ENCODE measurements at regions not wholly inside any gene's neighbourhood (a gene's known extent, or its start where the extent isn't known, plus 50 kb on each side); places are given as distances from the start of the nearest gene placed in this dataset.
"Not testable (repeated sequence)": the region's sequence is repeated elsewhere in the genome, so short reads cannot be mapped to it uniquely, and the experiment has no call there.

DNA sequence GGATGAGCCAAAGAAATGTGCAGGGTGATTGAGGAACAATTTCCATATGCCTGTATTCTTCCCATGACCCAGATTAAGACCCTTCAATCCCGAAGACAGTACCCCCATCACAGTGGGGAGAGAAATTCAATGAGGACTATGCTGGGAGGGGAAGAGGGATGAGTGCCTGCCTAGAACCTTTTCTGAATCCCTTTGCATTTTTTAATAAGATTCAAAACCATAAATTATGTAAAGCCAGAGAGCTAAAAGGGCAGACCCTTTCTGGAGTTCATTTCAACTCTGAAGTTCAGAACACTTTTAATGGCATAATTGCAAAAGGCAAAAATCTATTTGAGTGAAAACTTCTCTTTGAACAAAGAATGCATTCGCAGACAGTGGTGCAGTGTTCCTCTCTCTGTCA, 529.5 kb downstream of the NTRK3 start:
- DNase-seq (ENCODE audit: low read depth in 3 of 3, low spot score in 2 of 3) = no peak

DNA sequence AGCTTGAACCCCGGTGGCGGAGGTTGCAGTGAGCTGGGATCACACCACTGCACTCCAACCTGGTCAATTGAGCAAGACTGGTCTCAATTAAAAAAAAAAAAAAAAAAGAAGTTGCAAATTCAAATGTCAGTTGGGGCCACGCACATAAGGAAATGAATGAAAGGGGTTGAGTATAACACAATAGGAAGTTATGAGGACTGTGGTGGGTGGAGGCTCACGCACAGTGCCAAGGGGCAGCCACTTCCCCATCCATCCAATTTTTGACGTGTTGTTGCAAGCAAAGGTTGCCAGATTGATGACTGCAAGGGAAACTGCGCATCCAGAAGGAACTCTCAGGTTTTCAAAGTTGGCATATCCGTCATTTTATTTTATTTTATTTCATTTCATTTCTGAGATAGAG, 532.2 kb downstream of the NTRK3 start:
- no peak for DNase-seq (ENCODE audit: low read depth in 3 of 3, low spot score in 2 of 3)

DNA sequence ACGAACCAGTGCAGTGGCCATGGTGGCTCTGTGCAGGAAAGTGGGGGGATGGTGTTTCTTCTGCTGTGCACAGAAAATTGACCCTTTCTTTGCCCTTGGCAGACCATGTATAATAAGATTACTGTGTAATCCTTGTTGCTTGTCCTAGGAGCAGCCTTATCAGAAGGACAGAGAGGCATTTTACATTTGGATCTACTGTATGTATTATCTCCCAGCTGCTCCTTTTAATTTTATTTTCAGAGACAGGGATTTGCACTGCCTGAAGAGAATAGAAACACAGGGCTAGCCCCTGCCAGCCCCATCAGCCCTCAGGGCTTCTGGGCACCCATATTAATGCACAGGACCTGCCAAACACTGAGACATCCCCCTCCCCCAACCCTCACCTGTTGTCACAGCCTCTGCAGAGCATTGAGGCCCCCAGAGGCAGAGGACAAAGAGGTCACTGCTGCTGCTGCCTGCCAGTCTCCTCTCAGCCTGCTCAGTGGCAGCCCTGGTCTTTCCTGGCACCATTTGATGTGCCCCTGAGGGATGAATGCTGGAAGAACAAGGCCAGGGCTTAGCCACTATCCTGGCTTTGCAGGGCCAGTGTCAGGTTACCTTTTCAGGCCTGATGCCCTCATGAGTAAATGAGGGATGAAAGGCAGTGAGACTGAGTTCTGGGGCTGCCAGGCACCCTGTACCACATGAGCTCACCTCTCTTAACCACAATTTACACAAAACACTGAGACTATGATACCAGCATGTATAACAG, 533.4 kb downstream of the NTRK3 start:
- DNase-seq (ENCODE audit: low read depth in 3 of 3, low spot score in 2 of 3) = no peak

DNA sequence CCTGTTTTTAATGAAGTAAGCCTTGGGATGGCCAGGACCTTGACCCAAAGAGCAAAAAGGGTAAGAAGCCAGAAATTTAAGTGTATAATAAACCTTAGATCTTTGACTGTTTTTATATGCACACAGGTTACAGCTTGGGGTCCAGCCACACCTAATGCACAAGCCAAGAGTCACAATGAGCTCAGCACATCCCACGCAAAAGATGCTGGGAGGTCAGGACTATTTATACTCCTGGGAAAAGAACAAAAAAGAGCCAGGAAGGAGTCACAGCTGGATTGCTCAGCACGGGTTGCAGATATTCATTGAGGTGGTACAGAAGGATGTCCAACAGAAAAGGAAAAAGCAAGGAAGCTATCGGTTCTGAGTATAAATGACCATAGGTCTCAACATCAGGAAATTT, 536.3 kb downstream of the NTRK3 start:
- no peak for DNase-seq (ENCODE audit: low read depth in 3 of 3, low spot score in 2 of 3)

DNA sequence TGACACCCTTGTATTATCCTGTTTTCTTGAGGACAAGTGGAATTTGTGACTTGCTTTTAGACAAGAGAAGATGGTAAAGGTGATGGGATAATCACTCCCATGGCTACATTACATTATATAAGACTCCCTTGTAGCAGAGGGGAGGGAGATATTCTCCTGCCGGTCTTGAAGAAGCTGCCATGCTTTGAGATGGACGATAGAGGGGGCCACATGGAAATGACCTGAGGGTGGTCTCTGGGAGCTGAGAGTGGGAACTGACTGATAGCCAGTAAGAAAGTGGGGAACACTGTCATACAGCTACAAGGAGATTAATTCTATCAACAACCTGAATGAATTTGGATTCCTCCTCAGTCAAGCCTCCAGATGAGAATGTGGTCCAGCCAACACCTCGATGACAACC, 540.1 kb downstream of the NTRK3 start:
- DNase-seq (ENCODE audit: low read depth in 3 of 3, low spot score in 2 of 3) = no peak

DNA sequence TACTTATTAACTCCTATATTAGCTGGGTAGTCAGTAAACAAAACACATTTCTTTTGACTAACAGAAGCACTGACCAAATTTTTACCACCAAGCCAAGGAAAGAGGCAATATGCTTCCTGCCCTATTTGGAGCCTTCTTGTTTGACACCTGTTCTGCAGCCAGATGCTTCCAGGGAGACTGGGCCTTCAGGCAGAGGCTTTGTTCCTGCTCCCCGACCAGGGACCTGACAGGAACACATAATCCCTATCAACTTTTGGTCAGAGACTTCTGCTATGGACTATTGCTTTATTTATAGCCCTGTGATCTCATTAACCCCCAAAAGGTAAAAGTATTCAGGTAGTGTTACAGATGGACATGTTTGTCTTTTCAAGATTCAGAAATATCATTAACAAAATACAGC, 541.3 kb downstream of the NTRK3 start:
- DNase-seq (ENCODE audit: low read depth in 3 of 3, low spot score in 2 of 3) = no peak

DNA sequence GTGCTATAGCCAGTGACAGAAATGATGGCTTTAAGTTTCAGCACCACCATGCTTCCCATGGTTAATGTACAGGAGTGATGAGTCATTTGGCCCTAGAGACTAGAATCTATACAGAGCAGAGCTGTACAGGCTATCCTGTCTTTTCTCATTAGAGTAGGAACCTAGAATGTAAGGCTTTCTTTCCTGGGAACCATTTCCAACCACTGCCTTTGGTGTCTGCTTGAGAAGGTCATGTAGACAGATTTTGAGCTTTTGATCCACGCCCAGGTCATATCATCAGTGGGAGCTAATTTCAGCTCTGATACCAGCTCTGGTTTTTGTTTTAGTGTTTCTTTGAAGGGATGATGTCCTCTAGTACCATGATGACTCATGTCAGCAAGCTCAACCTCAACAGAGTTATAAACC, 543.1 kb downstream of the NTRK3 start:
- no peak for DNase-seq (ENCODE audit: low read depth in 3 of 3, low spot score in 2 of 3)

DNA sequence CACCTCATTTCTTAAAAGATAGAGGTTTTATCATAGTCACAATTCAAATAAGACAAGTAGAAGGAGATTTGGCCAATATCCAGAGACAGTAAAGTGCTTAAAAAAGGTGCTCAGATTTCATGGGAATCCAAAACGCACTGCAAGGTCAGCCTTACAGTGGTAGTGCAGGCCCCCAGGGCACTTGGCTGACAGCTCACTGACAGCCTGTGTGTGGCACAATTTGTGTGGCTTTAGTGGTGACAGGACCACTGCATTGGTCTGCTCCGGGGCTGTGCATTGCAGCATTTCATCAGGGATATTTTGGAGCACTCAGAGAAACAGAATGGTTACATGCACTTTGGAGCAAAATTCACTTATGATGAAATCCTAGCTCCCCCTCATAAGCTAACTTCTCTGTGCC, 544.3 kb downstream of the NTRK3 start:
- DNase-seq (ENCODE audit: low read depth in 3 of 3, low spot score in 2 of 3) = no peak

DNA sequence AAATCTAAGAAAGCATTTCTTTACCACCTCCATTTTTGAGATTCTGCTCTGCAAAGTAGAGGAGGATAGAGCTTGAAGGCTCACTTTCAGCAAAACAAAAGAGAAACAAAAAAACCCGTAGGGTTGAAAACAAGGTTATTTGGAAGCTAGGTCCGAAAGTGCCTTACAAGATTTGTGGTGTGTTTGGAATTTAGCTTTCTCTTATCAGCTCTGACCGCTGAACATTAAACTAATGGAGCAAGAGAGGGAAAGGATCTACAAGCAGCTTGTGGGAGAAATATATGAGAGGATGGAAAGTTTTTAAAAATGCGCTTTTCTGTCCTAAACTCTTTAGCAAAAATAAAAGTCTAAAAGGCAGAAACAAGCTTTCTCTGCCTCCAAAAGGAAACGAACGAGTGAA, 545.5 kb downstream of the NTRK3 start:
- no peak for DNase-seq (ENCODE audit: low read depth in 3 of 3, low spot score in 2 of 3)

DNA sequence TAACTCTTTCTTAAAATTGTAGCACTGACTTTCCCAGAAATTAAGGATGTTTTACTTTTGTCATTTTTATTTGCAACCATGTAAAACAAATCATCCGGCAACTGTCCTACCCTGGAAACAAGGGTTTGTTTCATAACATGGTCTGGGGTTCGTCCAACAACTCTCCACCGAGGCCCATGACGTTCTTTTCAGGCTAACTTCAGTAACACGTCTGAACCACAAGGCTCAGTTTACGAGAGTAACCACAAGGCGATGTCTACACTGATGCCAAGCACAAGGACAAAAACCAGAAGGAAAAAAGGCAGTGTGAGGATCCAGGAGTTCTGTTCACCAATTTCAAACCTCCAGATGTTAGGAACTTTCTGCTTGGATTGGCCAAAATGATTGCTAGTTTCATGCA, 546.1 kb downstream of the NTRK3 start:
- no peak for DNase-seq (ENCODE audit: low read depth in 3 of 3, low spot score in 2 of 3)

DNA sequence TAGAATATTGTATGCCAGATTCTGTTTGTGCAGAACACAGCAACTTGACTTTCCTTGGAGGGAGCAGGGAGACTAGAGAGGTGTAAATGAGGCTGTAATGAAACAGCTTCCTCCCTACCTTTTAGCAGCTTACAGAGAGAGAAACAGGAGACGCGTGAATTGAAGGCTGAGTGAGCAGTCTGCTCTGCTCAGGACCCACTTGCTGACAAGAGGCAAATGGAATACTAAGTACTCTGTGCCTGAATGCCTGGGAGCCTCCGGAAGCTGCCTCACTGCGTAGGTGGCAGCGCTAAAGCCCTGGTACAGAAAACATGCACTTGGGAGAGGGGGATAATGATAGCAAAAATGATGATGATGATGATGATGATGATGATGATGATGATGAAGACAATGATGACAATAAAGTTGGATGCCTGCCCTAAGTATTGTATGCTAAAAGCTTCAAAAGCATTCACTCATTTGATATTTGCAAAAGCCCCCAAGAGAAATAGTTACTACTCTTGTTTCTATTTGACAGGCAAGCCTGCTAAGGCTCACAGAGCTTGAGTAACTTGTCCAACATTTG, 548.9 kb downstream of the NTRK3 start:
- DNase-seq (ENCODE audit: low read depth in 3 of 3, low spot score in 2 of 3) = no peak

DNA sequence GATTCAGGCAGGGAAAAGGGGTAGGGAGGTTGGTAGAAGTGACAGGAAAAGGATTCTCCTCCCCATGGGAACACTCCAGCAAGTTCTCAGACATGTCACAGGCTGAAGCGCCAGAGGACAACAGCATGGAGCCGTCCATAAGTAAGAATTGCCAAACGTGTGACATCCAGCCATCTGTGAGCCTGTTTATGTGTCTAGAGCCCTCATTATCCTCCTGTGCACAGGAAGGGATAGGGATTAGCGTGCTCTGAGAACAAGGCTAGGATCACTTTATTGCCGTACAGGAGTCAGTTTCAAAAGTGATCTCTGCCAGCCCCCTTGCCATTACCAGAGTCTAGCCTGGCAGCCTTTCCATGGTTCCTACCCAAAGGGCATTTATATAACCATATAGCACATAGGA, 549.5 kb downstream of the NTRK3 start:
- DNase-seq (ENCODE audit: low read depth in 3 of 3, low spot score in 2 of 3) = no peak

DNA sequence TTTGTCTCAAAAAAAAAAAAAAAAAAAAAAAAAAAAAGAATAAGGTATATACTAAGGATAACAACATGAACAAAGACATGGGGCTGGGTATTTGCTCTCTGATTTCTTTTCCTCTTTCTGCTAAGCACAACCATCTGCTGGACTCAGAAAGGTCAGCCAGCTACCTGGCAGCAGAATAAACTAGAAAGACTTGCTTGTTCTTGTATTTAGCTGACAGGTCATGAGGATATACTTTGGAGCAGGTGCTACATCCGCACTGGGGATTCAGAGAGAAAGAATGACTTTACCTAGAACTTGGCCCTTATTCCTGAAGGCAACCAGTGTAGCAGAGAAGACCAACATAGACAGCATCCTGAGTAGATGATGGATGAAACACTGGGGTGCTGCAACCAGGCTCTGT, 550.5 kb downstream of the NTRK3 start:
- DNase-seq (ENCODE audit: low read depth in 3 of 3, low spot score in 2 of 3) = no peak

DNA sequence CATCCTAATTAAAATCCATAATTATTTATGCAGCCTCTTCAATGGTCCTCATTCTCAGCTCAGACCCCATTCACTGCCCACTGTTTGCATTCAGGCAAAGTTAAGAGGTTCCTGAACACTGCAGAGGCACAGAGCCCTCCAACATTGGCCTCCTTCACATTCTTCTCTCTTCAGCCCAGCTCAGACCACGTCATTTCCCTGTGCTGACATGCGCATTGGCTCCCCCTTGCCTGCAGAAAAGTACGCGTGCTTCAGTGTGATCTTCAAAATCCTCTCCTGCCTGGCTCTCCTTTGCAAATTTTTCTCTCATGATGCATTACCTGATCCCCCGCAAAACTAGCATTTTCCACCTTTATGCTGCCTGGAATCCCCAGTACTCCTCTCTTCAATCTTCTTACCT, 552.3 kb downstream of the NTRK3 start:
- DNase-seq (ENCODE audit: low read depth in 3 of 3, low spot score in 2 of 3) = no peak

DNA sequence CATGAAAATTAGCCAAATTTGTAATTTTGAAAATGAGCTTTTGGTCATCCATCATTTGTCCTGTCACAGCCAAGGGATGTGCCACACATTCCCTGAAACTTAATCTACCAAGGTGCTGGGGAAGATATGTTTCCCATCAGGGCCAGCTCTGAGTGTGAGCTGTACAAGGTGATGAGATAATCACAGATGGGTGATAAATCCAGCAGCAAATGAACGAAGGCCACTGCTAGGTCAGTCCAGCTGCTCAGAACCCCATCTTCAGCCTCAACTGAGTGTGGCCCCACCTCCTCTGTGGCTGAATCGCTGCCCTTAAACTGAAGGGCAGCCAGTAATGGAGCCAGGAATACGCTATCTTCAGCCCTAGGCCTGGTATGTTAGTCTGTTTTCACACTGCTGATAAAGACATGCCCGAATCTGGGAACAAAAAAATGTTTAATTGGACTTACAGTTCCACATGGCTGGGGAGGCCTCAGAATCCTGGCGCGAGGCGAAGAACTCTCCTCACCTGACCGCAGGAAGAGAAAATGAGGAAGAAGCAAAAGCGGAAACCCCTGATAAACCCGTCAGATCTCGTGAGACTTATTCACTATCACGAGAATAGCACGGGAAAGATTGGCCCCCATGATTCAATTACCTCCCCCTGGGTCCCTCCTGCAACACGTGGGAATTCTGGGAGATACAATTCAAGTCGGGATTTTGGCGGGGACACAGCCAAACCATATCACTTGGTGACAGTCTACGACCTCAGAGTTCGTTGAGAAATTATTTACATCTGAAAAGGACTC, 553.0 kb downstream of the NTRK3 start:
- no peak for DNase-seq (ENCODE audit: low read depth in 3 of 3, low spot score in 2 of 3)

DNA sequence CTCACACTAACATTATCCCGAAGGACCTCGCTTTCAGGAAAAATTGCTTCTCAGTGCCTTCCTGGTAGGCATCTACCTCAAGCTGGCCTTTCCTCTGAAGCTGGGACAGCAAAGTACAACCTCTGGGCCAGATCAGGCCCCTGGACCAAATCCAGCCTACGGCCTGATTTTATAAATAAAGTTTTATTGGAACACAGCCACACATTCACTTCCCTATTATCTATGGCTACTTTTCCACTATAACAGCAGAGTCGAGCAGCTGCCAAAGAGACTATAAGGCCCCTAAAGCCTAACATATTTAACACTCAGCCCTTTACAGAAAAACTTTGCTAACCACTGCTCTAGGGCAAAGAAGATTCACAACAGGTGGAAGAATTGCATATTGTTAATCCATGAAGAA, 554.3 kb downstream of the NTRK3 start:
- no peak for DNase-seq (ENCODE audit: low read depth in 3 of 3, low spot score in 2 of 3)

DNA sequence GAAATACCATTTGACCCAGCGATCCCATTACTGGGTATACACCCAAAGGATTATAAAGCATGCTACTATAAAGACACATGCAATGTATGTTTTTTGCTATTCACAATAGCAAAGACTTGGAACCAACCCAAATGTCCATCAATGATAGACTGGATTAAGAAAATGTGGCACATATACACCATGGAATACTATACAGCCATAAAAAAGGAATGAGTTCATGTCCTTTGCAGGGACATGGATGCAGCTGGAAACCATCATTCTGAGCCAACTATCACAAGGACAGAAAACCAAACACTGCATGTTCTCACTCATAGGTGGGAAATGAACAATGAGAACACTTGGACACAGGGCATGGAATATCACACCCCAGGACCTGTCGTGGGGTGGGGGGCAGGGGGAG, 558.1 kb downstream of the NTRK3 start:
- DNase-seq (ENCODE audit: low read depth in 3 of 3, low spot score in 2 of 3) = not testable (repeated sequence)

DNA sequence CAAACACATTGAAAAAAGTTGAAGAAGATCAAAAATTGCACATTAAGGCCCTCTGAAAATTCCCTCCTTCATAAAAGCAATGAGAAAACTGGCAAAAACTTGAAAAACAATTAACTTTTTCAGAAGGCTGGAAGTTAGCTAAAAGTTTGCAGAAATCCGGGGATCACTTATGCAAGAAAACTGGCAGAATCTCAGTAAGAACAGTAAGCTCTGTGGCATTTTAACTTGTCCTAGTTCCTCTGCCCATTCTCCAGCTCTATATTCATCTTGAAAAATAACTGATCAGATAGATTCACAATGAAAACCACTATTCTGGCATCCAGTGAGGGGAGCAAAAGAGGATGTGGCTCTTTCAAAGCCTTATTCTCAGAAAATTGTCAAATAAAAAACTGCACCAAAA, 566.8 kb downstream of the NTRK3 start:
- DNase-seq (ENCODE audit: low read depth in 3 of 3, low spot score in 2 of 3) = no peak

DNA sequence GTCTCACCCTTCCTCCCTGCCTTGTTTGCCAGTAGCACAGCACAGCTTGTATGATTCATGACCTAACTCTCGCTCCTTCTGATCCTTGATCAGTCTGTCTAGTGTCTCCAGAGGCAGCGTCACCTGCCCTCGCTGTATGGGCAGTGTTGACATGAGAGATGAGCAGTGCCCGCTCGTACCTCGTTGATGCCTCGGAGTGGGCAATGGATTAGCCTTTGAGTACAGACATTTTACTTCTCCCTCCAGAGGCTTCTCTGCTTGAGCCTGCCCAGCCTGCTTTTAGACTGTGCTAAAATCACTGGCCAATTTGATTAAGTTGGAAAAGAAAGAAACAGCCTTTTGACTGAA, 569.0 kb downstream of the NTRK3 start:
- DNase-seq (ENCODE audit: low read depth in 3 of 3, low spot score in 2 of 3) = no peak

DNA sequence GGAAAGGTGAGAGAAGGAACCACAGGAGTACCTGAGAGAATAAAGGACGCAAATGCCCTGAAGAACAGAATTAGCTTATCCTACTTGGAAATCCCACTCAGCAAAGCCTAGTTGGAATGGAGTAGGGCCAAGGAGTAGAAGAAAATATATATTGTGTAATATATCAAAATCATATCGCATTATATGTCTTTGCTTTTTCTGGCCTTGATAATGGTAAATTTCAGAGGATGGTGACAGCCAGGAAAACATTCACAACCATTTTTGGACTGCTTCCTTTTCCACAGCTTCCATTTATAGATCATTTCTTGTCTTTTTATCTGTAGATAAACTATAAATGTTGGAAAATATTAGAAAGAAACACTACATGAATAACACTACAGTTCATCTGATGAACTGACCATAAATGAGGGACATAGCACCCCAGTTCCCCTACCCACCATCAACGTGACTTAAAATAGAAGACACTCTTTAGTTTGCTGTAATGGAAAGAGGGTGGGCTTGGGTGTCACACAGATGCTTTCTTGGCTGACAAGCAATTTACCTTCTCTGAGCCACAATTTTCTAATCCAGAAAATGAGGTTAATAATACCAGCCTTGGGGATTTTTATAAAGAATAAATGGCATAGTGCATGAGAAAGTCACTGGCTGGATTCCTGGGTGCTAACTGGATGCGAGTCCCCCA, 569.6 kb downstream of the NTRK3 start:
- no peak for DNase-seq (ENCODE audit: low read depth in 3 of 3, low spot score in 2 of 3)

DNA sequence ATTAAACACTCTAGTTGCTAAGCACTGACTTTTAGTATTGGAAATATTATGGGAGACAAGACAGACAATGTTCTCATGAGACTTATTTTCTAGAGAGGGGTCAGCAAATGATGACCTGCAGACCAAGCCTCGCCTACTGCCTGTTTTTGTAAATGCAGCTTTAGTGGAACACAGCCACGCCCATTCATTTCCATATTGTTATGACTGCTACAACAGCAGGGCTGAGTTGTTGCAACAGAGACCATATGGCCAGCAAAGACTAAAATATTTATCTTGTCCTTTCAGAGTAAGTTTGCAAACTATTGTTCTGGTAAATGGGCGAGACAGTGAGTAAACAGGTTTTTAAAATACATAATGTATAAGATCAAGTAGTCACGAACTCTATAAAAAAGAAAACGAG, 570.2 kb downstream of the NTRK3 start:
- DNase-seq (ENCODE audit: low read depth in 3 of 3, low spot score in 2 of 3) = no peak

DNA sequence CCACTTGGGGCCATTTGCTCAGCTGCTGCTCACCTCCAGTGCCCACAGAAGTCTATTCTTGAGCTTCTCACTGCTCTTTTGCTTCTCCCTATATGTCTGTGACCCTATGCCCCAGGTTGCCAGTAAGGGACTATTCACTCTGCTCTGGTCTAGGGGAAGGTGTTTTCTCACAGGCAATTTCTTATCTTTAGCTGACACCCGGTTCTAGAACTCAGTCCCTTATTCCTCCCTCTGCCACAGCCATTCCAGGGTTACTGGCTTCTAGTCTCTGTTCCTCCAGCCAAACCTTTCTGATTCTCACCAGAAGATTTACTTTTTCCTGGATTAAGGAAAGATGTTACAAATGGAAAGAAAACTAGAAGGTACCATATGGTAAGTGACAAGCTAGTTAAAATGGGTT, 574.0 kb downstream of the NTRK3 start:
- no peak for DNase-seq (ENCODE audit: low read depth in 3 of 3, low spot score in 2 of 3)

Measured in right renal cortex interstitium (tissue), 3 donors.